GM21529 (cell line): ENCODE measurements at regions not wholly inside any gene's neighbourhood (a gene's known extent, or its start where the extent isn't known, plus 50 kb on each side); places are given as distances from the start of the nearest gene placed in this dataset.

Experiments used
- ATAC-seq: cut with Tn5 transposase; IDR thresholded peaks from one replicate; pipeline ENCODE4 v1.9.1; 2021; ENCODE audit not compliant: unreplicated experiment

GRCh38 chr5:56358046-56358445 is 124.9 kb upstream of the ANKRD55 start:
- no peak for ATAC-seq

DNA sequence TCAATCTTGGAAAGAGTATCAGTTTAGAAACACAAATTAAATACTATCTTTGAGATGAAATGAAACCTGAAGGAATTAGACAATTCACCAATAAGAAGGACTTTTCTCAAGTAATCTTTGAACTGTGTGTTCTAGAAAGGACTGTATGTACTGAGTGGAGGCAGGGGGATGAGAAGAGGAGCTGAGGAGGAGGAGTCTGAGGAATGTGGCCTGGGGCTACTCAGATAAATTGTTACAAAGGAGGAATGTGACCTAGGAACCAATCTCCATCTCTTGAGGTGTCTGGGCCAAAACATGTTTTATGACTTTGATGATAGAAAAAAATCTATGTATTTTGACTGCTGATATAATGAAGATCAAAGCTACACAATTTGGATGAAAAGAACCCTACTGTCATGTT is 124.3 kb upstream of the ANKRD55 start:
- ATAC-seq = no peak

GRCh38 chr5:56356836-56357160 is 123.7 kb upstream of the ANKRD55 start:
- ATAC-seq = no peak

DNA sequence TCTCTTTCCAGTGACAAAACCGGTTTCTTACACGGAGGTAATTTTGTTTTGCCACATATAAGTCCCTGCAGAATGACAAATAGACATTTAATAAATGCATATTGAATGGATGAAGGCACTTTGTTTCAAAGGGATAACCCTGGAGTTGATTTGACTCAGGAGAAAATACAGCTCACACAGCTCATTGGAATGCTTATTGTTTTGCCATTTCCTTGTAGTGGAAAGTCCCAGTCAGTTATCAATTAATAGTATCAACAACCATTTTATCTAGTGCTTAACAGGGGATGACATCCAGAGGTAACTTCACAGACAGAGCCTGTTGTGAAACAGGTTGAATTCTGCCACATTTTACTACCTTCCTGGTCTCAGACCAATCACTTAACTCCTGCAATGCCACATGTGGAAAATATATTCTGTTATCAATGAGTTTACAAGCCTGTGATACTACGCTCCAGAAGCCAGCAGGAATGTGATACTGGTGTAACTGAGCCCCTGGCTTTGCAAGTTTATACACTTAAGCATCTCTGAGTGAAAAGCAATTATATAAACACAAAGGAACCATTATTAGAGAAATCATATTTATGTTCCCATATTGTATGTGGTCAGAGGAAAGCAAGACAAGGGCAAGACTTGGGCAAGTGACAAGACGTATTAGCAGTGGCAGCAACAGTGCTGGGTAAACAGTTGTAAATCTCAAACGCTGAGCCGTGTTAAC is 123.1 kb upstream of the ANKRD55 start:
- no peak for ATAC-seq

DNA sequence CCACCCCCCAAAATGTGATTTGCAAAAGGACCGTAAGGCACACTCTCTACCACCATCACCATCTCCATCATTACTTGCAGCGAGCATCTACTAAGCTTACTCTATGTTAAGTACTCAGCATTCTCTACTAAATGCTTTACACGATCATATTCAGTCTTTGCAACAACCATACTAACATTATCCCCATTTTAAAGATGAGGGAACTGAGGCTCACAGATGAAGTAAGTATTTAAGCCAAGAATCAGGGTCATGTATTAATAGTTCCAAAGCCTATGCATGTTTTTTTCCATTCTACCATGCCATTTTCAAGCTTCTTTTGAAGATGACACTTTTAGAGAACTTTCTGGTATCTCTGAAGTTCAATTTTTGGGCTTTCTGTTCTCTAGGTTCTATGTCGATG is 121.7 kb upstream of the ANKRD55 start:
- ATAC-seq = no peak

GRCh38 chr5:56352808-56353590 is 119.9 kb upstream of the ANKRD55 start:
- ATAC-seq = no peak

DNA sequence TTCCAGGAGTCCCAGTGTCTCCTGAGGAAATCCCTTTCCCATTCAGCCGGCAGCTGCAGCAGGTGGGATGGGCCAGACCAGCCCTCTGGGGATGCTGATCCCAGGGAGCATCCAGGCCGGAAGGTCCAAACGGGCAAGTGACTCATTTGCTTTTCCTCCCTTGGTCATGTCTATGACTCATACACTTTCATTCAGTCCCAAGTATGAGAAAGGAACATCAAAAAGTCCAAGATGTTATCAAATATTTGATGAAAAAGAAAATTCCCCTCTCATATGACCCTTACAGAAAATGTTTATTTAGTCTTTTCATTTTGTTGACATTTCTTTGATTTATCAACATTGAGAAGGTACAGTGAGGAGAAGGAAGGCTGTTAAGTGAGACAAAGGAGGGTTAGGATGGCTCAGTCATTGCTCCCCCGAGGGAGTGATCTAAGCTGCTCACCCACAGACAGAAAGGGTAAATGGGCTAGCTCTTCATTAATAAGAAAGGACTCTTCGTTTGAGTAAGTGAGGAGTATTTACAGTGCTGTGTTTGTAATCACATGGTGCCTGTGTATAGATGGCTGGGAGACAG is 117.6 kb upstream of the ANKRD55 start:
- ATAC-seq = no peak

DNA sequence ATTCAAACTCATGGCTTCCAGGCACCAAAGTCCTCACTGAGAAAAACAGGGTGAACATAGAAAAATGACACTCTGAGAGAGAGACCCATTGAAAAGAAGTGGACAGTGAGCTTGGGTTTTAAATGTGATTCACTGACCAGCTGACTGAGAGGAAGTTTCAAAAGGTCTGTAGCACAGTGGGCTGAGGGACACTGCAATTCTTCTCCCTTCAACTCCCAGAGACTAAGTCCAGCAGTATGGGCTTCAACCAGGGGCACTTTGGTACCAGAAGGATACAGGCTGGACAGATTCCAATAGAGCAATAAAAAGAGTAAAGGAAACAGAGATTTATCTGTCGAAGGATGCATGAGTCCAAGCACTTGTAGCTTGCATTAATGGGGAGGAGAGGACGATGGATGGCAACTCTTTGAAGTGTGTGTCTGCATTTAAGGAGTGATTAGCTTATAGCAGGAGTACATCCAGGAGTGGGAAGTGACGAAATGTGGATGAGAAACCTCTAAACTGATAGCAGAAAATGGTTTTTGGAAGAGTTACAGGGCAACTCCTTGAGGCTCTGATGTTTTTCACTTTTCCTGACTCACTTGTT is 117.0 kb upstream of the ANKRD55 start:
- no peak for ATAC-seq

DNA sequence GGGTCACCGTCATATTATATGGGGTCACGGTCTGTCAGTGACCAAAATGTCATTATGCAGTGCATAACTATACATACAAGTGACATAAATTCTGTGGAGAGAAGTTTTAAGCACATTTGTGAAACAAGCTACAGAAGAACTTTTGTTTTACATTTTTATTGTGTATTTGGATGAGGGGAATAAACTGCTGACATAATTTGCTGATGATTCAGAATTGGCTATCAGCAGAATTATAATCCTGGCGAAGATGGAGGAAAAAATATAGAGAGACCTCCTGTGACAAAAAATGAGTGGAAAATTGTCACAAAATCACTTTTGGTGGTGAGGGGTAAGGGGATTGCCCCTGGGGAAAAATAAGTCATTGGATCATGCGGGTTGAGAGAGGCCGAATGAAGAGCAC is 116.3 kb upstream of the ANKRD55 start:
- no peak for ATAC-seq

DNA sequence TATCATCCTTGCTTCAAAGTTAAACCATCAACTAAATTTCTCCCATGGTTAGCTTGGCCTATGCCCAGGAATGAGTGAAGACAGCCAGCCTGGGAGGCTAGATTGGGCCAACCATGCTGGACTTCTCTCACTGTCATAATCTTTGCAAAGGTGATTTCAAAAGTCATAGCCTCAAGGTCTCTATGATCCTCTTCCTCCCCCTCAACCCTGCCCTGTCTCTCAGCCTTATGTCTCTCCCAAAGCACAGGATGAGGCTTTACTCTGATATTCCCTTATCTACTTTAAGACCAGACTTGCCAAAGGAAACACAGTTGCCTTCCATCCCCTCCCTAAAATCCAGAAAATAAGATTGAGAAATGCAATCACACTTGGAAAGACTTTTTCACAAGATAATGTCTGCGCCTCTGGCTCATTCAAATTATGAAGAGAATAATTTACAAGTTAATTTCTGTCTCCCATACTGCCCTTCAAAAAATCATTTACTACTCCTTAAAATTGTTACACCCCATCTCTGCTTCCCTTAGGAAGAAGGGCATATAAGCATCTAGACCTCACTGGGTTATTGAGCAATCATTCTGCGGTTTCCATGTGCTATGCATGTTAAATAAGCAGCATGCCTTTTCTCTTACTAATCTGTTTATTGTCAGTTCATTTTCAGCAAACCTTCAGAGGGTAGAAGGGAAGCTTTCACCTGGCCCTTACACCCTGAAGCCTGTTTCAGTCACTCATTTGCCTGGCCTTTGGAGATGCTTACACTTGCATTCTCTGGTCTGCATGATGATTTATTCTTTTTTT is 113.8 kb upstream of the ANKRD55 start:
- no peak for ATAC-seq

DNA sequence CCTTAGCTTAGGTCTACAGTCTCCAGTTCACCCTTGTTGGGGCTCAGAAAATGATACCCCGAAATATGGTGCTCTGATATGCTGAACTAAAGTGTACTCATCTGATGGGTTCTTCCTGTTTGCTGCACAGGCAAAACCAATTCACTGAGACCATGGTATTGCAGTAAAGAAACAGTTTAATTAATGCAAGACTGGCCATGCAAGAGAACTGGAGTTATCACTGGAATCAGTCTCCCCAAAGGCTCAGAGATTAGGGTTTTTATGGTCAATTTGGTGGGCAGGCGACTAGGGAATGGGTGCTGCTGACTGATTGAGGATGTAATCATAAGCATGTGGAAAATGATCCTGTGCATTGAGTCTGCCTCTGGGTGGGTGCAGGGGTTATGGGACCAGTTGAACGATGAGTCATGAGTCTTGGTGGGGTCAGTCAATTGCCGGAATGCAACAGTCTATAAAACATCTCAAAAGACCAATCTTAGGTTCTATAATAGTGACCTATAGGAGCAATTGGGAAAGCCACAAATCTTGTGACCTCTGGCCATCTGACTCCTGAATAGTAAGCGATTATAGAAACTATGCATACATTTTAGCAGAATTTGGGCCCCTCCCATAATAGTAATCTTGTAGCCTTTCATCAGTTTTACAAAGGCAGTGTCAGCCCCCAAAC is 113.0 kb upstream of the ANKRD55 start:
- no peak for ATAC-seq

DNA sequence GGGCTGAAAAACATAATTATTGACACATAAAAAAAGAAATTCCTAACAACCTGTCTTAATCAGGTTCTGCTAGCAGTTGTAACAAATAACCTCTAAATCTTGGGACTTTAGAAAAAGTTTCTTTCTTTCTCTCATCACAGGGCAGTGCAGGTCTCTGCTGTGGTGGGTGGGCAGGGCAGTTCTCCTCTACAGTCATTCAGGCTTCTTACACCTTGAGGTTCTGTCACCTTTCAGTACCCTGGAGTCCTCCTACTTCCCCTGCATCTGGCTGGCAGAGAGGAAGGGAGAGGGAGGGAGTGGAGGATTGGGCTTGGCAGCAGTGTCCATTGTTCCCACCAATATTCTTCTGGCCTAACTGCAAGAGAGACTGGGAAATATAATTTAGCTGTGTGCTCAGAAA is 112.2 kb upstream of the ANKRD55 start:
- ATAC-seq = no peak

DNA sequence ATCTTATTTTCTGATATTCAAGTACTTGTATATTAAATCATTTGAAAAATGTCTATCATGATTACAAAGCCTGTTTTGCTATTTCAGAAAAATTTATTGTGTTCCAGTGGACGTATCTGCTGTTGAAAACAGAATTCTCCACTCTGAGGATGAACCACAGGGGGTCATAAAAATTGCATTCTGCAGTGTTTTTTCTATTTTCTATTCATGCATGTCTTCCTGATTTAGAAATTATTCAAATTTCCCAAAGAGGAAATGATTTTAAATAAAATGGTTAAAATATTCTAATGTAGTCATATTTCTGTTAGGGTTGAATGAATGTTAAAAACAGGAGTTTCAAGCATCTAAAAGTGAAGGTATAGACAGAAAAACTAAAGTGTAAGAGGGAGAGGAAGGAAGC is 111.5 kb upstream of the ANKRD55 start:
- no peak for ATAC-seq

- no peak for ATAC-seq
Measured at GRCh38 chr5:56343988-56344387, 110.9 kb upstream of the ANKRD55 start.

DNA sequence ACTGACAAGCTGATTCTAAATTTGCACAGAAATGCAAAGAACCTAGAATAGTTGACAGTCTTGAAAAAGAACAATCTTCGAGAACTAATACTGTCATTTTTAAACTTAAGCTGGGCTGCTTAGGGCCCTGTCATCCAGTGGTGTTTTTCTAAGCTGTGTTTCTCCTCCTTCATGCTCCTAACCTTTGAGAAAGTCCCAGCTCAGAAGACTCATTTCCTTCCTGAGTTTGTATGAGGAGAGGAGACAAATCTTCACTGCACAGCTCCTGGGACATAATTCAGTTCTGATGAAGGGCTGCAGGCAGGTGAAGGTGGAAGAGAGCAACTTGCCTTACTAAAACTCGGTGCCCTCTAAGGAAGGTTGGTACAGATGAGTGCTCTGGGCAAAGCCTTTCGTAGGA is 109.5 kb upstream of the ANKRD55 start:
- no peak for ATAC-seq

DNA sequence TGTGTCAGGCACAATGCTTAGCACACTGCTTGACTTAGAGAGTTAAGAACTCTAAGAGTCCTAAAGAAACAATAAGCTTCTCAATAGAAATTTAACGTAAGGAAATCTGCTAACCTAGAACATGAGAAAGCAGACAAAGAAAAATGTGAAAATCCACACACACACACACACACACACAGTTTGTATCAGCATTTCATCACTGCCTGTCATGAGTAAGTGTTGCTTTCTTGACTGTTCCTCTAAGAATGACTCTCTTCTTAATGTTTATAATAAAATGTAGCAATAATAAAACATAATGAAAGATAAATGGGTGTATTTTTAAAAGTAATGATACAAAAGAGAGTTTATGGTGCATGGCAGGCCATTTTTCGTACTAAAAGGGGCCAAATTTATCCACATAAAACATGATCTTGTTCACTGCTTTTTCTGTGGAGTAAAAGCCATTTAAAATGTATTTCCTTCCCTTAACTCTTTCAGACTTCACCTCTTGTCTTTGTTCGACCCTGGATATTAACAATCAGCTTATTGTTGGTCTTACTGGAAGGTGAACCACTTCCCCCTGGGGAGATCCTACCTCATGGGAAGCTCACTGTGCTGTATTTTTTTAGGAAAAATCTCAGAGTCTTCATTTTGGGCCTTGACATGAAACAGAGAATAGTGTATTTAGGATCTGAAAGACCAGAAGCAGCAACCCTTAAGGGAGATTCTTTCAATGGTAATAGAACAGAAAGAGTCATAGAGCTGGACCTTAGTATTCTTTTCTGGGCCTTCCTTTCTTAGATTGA is 107.3 kb upstream of the ANKRD55 start:
- no peak for ATAC-seq

DNA sequence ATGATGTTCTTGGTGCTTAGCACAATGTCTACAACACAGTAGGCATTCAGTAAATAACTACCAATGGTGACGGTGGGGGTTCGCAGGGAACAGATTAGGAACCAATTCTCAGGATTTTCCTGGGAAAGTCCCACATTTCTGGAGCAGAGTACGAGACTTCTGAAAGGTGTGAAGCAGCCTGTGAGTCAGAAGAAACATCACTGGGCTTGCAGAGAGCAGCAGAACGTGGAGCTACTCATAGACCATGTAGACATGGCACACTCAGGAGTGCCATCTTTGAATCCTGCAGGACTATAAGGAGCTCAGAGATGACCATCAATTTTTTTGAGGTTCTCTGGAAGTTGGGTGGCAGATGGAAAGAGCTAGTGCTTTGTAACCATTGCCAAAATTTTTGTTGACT is 106.6 kb upstream of the ANKRD55 start:
- ATAC-seq = no peak

GRCh38 chr5:56337715-56338319 is 104.7 kb upstream of the ANKRD55 start:
- no peak for ATAC-seq

DNA sequence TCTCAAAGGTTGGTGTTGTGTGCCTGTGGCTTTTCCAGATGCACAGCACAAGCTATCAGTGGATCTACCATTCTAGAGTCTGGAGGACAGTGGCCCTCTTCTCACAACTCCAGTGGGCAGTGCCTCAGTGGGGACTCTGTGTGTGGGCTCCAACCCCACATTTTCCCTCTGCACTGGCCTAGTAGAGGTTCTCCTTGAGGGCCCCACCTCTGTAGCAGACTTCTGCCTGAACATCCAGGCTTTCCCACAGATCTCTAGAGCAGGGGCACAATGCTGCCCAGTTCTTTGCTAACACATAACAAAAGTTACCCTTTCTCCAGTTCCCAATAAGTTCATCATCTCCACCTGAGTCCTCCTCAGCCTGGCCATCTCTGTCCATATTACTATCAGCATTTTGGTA is 102.1 kb upstream of the ANKRD55 start:
- no peak for ATAC-seq

DNA sequence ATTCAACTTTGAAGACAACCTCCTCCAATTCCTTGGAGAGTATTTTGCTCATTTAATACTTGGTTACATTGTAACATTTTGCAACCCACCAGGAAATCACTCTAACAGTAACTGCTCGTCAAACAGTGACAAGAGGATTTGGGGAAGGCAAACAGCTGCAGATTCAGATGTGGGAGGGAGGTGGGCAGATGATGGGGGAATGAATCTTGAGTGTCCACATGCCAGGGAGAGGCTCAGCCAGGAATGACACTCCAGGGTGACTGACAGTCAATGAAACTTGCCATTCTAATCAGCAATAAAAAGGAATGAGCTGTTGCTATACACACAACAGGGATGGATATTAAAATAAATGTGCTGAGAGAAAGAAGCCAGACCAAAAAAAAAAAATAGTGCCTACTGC is 97.7 kb upstream of the ANKRD55 start:
- no peak for ATAC-seq
